ENCODE measurements at regions not wholly inside any gene's neighbourhood (a gene's known extent, or its start where the extent isn't known, plus 50 kb on each side); places are given as distances from the start of the nearest gene placed in this dataset.

- DNase-seq = no peak
Observed at GRCh38 chr22:44549701-44550100, 51.7 kb upstream of the RTL6 start.

GRCh38 chr22:44548981-44549380 is 50.9 kb upstream of the RTL6 start:
- no peak for DNase-seq
